Skin epidermis (tissue), 12 donors: ENCODE measurements at regions not wholly inside any gene's neighbourhood (a gene's known extent, or its start where the extent isn't known, plus 50 kb on each side); places are given as distances from the start of the nearest gene placed in this dataset.

Experiments used
- H3K27ac ChIP-seq, 21 experiments: fragments of 200-600 bp; sonication (generic) in 11 of 21; one replicate each; pipeline ENCODE4 v1.5.0; 2020; ENCODE audit warnings: mild to moderate bottlenecking in 3 of 21, inconsistent platforms in 2 of 21, moderate library complexity in 2 of 21
- H3K4me3 ChIP-seq, 7 experiments: fragments of 200-600 bp; sonication (generic) in 2 of 7; one replicate each; pipeline ENCODE4 v1.5.0; 2020; ENCODE audit warnings: inconsistent platforms in 2 of 7, mild to moderate bottlenecking in 2 of 7, moderate library complexity in 1 of 7

DNA sequence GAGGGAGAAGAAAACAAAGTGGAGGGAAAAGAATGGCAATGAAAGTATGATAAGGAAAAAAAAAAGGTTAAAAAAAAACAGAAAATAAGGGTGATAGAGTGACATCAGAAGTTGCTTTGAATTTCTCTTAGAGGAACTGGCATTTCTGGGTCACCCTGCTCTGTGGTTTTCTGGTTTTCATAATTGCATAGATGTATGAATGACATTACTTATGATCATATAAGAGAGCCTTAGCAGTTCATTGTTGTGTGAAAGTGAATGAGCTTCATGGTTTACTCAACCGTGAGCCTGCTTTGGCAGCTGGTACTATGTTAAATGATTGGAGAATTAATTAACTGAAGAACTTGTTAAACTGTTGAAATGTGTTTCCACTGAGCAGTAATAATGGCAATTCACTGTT is 336.4 kb upstream of the FBXO33 start:
- Histone ChIP-seq H3K27ac (no peak overlapping the region), H3K4me3 (no peak overlapping the region)

DNA sequence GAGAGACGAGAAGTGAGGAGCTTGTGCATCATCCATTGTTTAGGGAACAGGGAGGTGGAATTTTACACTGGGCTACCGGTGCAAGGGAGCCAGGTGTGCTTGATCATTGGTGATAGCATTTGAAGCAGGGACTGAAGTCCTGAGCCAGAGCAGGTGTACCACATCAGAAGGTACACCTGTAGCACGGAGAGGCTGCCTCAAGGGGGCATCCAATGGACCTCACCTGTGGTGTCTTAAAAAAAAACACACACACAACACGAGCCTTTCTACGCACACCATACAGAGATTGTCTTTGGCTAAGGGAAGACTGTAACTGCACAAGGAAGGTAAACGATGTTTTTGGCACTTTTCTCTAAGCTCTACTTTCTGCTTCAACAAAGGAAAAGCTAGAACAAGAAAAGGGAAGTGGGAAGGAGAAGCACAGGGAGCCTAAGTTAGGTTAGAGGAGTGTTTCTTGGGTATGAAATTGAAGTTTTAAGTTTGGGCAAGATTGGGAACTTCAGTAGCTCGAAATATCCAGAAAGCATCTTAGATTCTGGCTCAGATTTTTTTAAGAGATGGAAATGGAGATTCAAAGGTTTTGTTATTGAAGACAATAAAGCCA is 334.3 kb upstream of the FBXO33 start:
- Histone ChIP-seq H3K4me3 (no peak overlapping the region), H3K27ac (no peak overlapping the region)

- H3K4me3 ChIP-seq, result no peak overlapping the region
- H3K27ac ChIP-seq, result no peak overlapping the region
Measured at GRCh38 chr14:39765676-39766075, 333.4 kb upstream of the FBXO33 start.

- no peak overlapping the region for H3K4me3 ChIP-seq
- no peak overlapping the region for H3K27ac ChIP-seq
Measured at GRCh38 chr14:39763402-39763890, 331.2 kb upstream of the FBXO33 start.

- H3K27ac ChIP-seq, result no peak overlapping the region
Measured at GRCh38 chr14:39762576-39763401, 330.6 kb upstream of the FBXO33 start.

GRCh38 chr14:39755269-39755878 is 323.1 kb upstream of the FBXO33 start:
- H3K4me3 ChIP-seq, result no peak overlapping the region

More at GRCh38 chr14:39762576-39763401, 330.6 kb upstream of the FBXO33 start:
- H3K4me3 ChIP-seq, result no peak overlapping the region

DNA sequence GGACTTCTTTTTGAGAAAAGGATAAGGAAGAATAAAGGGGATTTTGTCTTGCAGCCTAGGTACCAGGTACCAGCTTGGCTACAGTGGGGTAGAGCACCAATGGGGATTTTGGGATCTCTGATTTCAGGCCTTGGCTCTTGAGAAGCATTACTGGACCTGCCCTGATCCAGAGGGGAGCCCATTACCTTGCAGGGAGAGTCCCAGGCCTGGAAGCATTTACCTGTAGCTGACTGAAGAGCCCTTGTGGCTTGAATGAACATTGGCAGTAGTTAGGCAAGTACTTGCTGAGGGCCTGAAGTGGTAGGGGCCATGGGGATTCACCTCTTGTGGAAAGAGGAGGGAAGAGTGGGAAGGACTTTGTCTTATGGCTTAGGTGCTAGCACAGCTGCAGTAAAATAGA is 308.2 kb upstream of the FBXO33 start:
- no peak overlapping the region for H3K27ac ChIP-seq

More at GRCh38 chr14:39755269-39755878, 323.1 kb upstream of the FBXO33 start:
- no peak overlapping the region for H3K27ac ChIP-seq

DNA sequence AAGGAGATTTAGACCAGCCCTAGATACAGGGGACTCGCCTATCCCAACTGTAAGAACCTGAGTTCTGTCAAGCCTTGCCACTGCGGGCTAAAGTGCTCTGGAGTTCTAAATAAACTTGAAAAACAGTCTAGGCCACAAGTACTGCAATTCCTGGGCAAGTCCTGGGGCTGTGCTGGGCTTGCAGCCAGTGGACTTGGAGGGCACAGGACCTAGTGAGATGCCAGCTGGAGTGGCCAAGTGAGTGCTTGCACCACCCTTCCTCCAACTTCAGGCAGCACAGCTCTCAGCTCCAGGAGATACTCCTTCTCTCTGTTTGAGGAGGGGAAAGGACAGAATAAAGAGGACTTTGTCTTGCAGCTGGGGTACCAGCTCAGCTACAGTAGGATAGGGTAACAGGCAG is 307.6 kb upstream of the FBXO33 start:
- no peak overlapping the region for H3K27ac ChIP-seq

More for the DNA sequence above, 308.2 kb upstream of the FBXO33 start:
- H3K4me3 ChIP-seq, result no peak overlapping the region

DNA sequence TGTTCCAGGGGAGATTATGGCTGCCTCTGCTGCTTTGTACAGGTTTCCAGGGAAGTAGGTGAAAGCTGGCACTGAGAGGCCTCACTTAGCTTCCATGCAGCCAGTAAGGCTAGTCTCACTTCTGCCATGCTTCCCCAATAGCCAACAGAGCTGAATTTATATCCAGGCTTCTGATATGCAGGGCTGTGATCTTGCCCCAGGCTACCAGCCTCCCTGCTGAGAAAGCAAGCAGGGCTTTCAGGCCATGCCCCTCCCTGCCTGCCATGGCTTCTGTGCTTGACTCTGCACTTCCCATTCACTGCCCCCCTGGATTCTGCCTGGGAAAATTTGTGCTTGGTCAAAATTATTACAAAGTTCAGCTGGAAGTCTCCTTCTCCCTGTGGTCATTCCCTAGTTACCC is 302.1 kb upstream of the FBXO33 start:
- Histone ChIP-seq H3K4me3 (no peak overlapping the region), H3K27ac (no peak overlapping the region)

More for the DNA sequence above, 307.6 kb upstream of the FBXO33 start:
- H3K4me3 ChIP-seq, result no peak overlapping the region

- H3K4me3 ChIP-seq, result no peak overlapping the region
- H3K27ac ChIP-seq, result no peak overlapping the region
Measured at GRCh38 chr14:39733741-39734140, 301.5 kb upstream of the FBXO33 start.

GRCh38 chr14:39731912-39732311 is 299.7 kb upstream of the FBXO33 start:
- Histone ChIP-seq H3K27ac (no peak overlapping the region), H3K4me3 (no peak overlapping the region)

DNA sequence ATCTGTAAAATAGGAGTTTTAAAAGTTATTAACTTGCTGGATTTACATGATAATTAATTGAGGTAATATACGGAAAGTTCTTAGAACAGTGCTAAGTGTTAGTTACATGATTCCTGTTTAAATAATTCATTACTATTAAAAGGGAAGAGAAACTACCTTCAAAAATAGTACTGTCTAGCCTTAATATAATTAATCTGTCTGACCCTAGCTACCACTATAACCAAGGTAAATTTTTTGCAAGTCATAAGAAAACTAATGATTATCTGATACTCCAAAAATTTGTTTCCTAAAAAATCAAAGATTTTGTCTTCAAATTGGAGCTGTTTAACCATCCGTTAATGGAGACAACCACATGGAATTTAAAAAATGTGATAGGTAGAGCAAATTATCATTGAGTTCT is 294.3 kb upstream of the FBXO33 start:
- Histone ChIP-seq H3K27ac (no peak overlapping the region), H3K4me3 (no peak overlapping the region)

GRCh38 chr14:39722547-39723273 is 290.5 kb upstream of the FBXO33 start:
- Histone ChIP-seq H3K4me3 (no peak overlapping the region), H3K27ac (no peak overlapping the region)

DNA sequence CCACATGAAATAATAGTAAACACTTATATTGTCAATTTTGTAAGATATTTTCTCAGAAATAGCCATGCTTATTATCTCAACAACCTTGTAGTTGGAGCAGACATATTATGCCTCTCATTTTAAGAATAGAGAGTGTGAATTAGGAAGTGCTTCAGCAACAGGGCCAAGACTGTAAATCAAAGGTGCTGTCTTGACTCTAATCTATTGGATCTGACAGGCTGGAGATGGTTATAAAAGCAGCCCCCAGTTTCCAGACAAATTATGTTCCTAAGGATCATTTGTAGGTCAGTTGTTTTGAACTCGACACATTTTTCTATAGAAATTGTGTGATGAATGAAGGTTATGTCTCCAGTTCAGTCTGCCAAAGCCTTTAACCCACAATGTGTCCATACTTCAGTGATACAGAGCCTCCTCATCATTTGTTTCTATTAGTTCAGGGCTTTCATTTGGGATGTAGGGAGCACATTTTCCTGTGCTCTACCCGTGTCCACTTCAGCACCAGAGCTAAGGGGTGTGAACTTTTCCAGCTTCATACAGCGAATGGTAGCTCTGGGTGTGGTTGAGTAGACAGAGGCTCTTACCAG is 284.8 kb upstream of the FBXO33 start:
- Histone ChIP-seq H3K27ac (no peak overlapping the region), H3K4me3 (no peak overlapping the region)

DNA sequence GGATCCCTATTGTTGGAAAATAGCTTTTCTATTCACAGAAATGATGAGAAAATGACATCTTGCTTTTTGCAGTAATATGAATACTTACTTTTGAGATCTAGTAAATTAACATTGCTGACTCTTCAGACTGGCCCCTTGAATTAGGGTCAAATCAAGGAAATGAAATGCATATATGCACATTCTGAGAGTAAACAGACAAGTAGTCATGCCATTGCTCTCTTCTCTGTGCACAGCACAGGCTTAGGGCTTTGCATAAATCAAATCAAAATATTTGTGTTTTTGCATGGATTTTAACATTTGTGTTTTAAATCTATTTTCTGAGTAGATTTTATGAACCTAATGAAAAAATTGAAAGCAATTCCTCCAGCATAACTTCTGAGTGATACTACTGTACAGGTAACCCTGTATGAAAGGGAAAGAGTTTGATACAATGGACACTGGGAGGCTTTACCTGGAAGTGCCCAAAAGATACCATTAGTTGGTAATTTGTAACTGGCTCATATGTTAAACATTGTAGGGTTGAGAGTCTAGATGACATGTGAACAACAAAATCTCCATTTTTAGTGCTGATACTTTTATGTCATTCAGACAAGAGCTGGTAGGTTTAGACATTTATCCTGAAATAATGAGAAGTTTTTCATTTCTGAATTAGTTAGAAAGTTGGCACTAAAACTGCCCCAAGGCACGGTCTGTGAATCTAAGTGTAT is 280.2 kb upstream of the FBXO33 start:
- no peak overlapping the region for H3K27ac ChIP-seq
- no peak overlapping the region for H3K4me3 ChIP-seq

- H3K27ac ChIP-seq, result no peak overlapping the region
- no peak overlapping the region for H3K4me3 ChIP-seq
Measured at GRCh38 chr14:39704594-39704993, 272.4 kb upstream of the FBXO33 start.

DNA sequence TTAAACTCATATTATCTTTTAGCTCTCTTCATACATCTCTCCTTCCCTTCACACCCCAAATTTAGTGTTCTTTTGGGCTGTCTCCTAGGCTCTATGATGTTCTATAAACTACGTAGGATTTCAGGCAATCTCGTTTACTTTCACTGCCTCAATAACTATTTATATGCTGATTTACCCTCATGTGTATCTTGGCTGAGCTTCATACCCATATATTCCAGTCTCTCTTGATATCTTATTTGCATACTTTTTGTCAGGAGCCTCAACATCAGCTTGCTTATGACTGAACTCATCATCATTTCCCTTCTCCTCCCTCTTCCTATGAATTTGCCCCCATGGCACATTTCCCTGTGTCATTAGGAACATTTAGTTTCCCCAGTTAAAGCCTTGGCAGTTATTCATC is 262.1 kb upstream of the FBXO33 start:
- H3K27ac ChIP-seq, result no peak overlapping the region
- H3K4me3 ChIP-seq, result no peak overlapping the region

DNA sequence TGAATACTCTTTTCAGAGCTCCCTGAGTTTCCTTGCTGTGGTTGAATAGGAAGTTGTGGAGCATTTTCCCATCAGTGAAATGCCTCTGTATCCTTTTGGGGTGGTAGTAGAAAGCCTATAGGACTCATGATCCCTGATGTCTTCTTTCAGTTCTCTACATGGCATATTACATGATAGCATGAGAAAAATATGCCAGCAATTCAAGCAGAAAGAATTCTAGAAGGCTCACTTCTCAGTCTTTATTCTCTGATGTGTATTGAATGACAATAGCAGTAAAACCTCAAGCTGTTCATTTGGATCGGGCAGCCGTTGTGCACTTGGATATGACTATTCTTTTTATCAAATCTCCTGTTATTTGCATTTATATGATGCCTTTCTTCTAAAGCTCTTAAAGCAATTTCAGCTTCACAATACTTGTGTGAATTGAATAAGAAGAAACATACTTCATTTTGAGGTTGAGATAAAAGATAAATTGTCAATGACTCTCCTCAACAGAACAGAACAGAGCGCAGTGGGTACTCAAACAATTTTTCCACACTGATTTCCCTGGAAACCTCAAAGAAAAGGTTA is 251.5 kb upstream of the FBXO33 start:
- no peak overlapping the region for H3K4me3 ChIP-seq
- no peak overlapping the region for H3K27ac ChIP-seq

- Histone ChIP-seq H3K4me3 (no peak overlapping the region), H3K27ac (no peak overlapping the region)
Measured at GRCh38 chr14:39682582-39682981, 250.3 kb upstream of the FBXO33 start.
